ENCODE measurements at regions not wholly inside any gene's neighbourhood (a gene's known extent, or its start where the extent isn't known, plus 50 kb on each side); places are given as distances from the start of the nearest gene placed in this dataset.
"Not testable (repeated sequence)": the region's sequence is repeated elsewhere in the genome, so short reads cannot be mapped to it uniquely, and the experiment has no call there.

DNA sequence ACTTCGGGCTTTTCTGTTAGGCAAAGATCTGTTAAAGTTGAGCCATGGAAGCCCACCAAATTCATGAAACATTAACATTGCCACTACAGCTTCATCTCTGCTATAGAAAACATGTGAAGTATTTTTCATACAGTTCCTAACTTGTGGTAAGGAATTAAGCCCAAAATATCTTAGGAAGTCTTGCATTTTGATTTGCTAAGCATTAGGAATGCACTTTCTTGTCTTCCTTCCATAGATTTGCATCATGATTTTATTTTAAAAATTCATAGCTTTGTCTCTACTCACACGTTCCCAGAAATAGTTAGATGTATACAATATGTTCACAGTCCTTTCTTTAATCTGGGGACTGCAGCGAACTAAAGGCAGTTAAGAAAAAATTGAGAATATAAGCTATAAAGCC, 325.6 kb downstream of the CENPW start:
- no peak for DNase-seq (ENCODE audit: low read depth, low spot score)

DNA sequence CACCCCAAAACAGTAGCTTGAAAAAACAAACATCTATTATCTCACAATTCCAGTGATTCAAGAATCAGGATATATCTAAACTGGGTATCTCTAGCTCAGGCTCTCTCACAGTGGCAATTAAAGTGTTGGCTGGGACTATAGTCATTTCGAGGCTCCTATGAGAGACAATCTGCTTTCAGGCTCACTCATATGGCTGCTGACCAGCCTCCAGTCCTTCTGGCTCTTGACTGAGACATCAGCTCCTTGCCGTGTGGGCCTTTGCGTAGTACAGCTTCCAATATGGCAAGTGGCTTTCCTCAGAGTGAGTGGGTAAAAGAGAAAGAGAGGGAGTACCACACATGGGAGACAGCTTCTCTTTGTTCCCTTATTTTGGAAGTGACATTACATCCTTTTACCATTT, 327.2 kb downstream of the CENPW start:
- DNase-seq (ENCODE audit: low read depth, low spot score): no peak

DNA sequence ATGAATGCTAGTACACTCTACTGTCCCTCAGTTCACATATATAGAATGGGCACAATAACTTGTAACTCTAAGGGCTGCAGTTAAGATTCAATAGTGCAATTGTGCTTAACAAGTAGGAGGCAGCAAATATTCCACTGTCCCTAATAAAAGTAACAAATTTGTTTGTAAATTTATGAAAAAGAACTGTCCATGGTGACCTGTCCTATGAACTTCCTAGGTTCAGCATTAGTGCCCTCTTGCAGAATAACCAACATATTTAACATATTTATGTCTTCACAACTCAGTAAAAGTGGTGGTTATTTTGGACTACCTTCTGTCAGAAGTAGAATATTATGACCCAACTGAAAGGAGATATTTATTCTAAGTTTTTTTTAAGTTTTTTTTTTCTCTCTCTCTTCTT, 327.8 kb downstream of the CENPW start:
- no peak for DNase-seq (ENCODE audit: low read depth, low spot score)

DNA sequence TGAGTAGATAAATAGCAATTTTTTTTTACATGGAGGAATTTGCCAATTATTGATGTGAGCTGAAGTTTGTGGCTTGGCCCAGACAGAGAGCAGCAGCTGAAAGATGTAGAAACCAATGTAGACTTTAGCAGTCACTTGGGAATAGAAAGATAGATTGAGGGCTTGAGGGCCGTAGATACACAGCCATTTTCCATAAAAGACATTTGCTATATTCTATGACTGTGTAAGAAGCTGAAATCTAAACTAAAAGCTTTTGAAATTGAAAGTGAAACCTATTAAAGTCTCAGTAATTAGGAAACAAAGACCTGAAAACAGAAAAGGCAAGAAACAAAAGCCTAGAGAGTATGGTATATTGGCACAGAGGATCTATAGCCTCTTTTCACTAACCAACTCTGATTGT, 332.7 kb downstream of the CENPW start:
- no peak for DNase-seq (ENCODE audit: low read depth, low spot score)

DNA sequence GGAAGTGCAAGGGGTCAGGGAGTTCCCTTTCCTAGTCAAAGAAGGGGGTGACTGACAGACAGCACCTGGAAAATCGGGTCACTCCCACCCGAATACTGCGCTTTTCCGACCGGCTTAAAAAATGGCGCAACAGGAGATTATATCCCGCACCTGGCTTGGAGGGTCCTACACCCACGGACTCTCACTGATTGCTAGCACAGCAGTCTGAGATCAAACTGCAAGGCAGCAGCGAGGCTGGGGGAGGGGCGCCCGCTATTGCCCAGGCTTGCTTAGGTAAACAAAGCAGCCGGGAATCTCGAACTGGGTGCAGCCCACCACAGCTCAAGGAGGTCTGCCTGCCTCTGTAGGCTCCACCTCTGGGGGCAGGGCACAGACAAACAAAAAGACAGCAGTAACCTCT, 333.8 kb downstream of the CENPW start:
- DNase-seq (ENCODE audit: low read depth, low spot score): not testable (repeated sequence)

DNA sequence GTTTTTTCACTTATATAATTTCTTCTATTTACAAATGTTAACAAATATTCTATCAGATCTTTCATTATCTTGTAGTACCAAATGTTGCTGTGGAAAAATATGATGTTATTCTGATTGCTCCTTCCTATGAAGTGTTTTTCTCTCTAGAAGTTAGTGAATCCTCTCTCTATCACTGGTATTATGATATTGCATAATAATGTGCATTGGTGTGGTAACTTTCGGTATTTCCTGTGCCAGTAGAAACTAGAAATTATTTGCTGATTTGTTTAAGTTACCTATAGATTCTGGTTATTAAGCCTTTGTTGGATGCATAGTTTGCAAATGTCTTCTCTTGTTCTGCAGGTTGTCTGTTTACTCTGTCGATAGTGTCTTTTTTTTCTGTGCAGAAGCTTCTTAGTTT, 342.5 kb downstream of the CENPW start:
- no peak for DNase-seq (ENCODE audit: low read depth, low spot score)

DNA sequence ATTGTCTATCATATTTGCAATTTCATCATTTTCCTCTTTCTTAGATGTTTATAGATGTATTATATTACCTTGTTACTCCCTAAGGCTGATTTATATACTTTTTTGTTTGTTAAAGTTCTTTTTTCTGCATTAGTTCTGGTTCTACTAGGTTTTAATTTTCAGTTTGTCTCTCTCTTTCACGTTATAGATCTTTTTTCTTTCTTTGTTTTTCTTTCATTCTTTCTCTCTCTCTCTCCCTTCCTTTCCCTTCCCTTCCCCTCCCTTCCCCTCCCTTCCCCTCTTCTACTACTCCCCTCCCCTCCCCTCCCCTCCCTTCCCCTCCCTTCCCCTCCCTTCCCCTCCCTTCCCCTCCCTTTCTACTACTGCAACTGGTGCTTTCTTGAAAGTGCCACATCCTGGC, 345.3 kb downstream of the CENPW start:
- no peak for DNase-seq (ENCODE audit: low read depth, low spot score)

DNA sequence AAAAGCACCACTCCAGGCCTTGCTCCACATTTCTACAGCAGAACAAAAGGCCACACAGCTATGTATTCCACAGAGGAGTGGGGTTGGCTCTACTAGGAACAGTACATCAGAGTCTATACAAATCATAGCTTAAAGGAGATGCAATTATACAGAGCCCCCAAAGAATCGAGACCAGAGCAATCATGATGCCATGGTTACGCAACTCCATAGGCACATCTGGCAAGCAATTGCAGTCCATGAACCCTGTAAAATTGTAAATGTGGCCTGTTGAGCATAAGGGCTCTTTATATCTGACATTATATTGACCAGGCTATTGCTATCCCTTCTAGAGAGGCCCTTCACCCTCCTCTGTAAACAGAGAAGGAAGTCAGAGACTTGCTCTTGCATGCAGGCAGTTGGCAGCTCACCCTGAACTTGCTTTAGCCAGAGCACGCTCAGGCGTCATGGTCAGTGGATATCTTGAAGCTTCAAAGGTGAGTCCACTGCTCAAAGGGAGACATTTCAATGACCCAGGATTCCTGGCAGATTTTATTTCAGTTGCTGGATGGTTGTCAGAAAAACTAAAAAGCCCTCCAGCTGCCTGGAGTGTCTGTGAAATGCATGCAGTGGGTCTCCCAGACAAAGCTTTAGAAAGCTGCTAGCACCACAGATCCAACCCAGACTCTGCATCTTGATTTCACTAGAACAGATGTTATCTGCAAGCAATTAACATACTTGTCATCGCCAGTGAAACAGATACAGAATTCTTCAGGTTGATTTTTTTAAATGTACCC, 357.2 kb downstream of the CENPW start:
- no peak for DNase-seq (ENCODE audit: low read depth, low spot score)

DNA sequence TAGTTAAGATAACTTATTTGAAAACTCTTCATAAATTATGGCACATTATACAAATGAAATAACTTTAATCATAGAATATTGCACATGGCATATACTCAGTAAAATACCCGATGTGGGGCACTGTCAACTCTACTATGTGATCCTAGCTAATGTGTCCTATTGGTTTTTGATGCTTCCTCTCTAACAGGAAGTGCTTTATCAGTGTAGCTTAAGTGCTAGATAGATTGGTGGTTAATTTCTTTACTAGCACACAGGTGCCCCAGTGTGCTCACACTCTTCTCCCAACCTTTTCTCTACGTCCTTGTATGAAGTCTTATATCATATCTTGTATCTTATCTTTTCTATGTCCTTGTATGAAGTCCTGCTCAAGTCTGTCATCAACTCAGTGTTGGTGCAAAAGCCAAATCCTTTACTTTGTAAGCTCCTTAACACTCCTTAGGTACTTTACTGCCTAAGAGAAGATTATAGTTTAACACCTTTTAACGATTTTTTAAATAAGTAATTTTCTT, 358.9 kb downstream of the CENPW start:
- no peak for DNase-seq (ENCODE audit: low read depth, low spot score)

DNA sequence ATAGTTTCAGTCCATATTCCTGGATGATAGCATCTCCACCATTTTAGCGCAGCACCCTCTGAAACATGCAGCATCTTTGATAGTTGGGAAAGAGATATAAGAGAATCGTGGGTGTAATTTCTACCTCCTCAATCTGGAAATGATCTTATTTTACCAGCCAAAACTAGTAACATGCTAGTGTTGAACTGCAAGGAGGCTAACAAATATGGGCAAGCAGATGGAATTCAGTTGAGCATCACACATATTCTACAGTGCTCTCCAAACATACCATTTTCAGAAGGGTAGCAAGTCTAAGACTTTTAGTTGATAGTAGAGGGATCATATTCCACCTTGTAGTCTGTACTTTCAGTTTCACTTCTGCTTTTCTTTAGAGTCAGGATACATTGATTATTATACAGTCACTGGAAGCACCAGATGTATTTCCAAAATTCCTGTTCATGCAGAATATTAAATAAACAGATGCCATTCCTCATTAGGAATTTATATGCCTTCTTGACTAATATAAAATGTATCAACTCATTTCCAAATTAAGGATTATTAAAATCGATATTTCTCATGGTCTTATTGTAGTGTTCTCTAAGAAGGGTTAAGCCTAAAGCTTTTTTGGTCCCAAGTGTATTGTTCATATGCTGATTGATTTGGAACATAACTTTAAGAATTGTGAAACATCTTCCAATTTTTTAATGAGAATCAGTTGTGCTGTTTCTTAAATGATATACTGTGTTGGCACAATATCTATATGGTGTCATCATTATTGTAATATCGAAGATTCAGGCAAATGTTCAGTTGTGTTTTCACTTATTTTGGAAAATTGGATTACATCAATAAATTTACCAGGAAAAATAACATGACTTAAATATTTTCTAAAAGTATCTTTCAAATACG, 362.0 kb downstream of the CENPW start:
- no peak for DNase-seq (ENCODE audit: low read depth, low spot score)

DNA sequence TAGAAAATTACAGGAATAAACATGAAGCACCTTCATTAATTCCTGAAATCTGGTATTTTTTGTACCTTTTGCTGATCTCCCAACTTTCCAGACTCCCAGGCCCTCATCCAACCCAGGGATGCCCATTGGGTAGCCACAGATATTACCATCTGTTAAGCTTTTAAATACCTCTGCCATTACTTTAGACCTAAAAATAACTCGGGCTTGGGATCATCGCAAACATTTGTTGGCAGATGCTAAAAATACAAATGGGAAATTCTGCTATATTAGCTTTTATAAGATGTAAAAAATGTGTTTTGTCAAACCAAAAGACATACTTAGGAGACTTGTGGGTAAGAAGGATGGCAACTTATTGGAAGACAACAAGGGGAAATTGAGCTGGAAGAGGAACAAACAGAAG, 376.1 kb downstream of the CENPW start:
- no peak for DNase-seq (ENCODE audit: low read depth, low spot score)

DNA sequence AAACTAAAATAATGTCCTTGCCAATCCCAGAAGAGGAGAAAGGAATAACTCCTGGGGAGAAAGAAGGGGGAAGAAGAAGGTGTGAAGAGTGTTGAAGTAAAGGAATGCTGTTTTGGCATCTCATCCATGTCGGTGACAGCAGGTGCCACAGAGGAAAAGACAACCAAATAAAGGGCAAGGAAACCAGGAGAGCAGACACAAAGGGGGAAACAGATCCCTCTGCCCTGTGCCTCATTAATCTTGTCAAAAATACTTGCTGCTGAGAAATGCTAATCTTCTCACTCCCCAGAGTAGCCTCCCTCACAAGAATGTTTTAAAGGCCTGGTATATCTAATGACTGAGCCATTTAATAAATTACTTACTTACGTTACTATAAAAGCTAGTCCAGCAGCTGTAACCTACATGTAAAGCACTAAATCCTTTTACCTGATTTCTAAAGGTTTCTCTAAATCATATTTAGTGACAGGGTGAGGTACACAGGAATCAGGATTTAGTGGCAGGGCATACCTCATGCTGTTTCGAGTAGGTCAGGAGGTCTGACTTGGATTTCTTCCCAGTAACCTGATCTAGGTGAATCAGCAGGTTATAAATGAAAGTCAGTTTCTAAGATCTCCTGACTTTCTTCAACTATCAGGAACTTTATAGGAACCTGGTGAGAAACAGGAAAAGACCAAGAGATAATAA, 377.1 kb downstream of the CENPW start:
- DNase-seq (ENCODE audit: low read depth, low spot score): no peak

DNA sequence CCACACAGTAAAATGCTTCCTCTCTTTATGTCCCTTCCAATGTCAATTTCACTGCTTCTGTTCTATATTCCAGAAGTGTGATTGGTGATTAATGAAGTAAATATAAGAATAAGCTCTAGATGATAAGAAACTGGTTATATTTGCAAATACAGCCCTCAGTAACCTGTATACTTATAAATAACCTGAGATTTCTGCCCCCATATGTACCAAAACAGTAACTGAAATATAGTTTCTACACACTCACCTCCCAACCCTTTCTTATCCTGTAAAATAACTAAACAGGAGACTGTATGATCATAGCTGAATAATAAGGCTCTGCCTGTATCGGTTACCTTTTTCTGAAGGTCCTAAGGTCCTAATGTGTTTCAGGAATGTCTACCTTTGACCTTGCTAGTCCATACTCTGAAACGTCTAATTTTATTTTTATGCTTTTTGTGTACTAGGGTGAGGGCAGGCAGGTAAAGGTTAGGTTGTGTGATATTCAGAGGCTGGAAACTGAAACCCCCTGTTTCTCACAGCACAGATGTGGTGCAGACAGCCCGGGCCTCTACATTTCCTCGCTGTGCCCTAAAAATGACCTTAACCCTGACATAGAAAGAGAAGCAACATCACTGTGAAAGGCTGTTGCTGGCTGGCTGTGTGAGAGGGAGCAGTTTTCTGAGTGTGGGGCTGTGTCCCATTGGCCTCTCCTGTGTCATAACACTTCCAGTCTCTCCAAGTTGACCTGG, 378.8 kb downstream of the CENPW start:
- no peak for DNase-seq (ENCODE audit: low read depth, low spot score)

DNA sequence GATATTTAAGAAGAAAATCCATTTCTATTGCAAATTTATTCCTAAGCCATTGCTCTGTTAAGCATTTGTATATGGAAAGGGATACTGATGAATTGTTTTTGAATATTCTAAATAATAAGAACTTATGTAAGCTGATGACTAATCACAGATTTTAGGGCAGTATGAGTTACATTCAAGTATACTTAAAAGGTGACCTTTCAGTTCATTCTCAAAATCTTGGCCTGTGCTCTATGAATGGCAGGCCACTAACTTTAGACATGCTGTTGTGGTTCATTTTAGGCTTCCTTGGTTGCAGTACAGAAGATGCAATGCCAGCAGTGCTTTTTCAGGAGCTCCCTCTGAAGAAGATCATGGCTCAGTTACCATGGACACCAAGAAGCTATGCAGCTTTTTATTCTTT, 380.4 kb downstream of the CENPW start:
- no peak for DNase-seq (ENCODE audit: low read depth, low spot score)

DNA sequence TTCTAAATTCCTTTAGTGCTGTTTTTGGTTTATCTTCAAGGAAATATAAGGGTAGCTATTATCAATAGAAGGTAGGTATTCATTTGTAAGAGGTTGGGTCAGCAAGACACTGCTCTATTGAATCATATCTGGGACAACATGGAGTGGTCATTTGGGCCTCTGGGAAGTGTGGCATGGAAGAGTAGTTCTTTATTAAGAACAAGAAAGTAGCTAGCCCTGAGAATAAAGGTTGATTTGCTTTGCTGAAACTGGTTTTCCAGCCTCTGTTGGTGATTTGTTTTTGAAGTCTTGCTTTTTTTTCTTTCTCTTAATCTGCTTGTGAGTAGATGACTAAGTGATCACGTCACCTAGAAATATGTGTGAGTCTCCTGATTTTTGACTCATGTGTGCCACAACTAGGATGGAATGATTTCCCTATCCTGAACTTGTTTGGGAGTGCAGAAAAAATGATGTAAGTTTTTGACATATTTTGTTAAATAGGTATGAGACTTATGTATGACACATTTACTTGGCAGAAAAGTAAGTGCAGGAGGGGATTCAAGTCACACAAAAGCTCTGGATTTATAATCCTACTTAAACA, 381.8 kb downstream of the CENPW start:
- no peak for DNase-seq (ENCODE audit: low read depth, low spot score)

DNA sequence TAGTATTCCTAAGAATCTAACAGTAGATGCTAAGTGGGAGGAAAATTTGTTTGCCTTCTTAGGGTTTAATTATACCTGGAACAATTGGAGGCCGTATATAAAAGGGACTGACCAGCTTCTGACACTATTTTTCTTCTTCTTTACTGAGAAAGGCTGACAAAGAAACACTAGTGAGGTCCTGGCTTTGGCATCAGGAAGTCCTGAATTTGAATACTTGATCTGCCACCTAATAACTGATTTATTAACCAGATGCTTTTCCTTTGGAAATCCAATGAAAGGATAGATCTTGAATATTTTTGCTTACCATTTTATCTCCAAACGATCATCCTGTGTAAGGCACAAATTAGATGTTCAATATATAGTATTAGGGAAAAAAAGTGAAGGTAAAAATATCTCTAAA, 382.5 kb downstream of the CENPW start:
- no peak for DNase-seq (ENCODE audit: low read depth, low spot score)

DNA sequence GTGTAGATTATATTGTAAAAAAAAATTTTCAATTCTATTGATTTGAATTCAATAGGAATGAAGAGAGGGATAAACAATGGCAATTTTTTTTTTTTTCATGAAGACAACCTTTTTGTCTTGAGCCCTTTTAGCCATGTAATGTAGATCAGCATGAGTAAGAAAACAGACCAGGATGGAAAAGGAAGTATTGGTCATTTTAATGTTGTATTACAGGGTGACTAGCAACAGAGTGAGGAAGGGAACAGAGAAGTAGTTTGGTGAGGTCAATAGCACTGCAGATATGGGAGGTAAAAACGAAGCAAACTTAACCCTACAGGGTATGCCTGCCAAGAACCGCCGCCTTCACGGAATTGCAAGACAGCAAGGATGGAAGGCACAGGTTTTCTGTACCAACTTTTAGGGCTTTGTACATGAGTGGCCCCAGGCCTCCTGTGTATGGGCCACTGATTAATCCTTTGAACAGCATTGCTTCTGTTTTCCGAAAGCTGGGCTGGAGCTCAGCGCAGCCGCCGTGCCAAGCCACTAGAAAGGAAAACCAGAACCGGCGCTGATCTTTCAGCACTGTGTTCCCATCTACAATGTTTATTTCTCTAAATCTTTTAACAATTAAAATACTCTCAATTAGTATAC, 383.7 kb downstream of the CENPW start:
- DNase-seq (ENCODE audit: low read depth, low spot score): no peak

DNA sequence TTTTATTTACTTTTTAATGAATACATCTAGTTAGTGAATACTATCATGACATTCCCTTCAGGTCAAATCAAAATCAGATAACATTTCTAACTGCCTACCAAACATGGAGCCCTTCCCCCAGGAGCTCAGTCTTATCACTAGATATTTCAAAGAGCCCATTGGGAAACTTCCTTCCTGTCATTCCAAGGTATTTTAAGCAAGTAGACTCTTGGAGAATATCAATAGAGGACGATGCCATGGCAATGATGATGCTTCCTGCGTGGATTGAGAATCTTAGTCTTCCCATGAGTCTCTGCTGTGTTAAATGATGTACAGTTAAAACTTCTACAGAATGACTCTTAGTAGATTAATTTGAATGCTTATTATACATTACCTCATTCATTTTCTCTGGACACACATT, 384.9 kb downstream of the CENPW start:
- DNase-seq (ENCODE audit: low read depth, low spot score): no peak

DNA sequence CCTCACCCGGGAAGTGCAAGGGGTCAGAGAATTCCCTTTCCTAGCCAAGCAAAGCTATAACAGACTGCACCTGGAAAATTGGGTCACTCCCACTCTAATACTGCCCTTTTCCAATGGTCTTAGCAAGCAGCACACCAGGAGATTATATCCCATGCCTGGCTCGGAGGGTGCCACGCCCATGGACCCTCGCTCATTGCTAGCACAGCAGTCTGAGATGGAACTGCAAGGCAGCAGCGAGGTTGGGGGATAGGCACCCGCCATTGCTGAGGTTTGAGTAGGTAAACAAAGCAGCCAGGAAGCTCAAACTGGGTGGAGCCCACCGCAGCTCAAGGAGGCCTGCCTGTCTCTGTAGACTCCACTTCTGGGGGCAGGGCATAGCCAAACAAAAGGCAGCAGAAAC, 386.5 kb downstream of the CENPW start:
- not testable (repeated sequence) for DNase-seq (ENCODE audit: low read depth, low spot score)

DNA sequence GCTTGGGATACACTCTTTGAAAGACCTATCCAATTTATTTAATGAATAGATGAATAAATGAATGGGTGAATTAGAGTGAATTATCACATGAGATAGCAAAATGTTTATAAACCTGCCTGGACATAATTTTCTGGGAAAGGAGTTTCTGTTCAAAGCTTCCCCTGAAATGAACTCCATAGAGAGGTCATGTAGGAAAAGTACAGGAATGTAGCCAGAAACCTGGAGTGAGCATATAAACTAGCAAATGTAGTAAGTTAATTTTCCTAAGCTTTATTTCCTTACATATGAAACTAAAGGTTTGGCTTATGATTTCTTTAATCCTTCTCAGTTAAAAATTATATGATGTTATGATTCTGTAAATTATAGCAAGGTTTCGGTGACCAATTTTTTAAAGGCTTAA, 380.3 kb upstream of the RSPO3 start:
- no peak for DNase-seq (ENCODE audit: low read depth, low spot score)

DNA sequence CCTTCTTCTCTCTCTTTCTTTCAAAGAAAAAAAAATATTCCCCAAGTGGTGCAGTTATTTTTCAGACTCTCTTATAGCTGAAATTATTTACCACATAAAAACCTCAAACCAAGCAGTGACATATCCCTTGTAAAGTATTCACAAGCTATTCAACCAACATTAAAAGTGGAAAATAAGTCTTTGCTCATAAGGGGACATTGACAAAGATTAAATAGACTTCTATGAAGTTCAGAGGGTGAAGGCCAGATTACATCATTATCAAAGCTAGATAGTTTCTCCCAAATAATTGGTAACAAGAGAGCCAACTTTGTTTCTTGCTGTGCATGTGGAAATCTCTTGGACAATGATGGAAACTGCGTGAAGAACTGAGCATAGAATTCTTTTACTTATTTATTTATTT, 379.8 kb upstream of the RSPO3 start:
- no peak for DNase-seq (ENCODE audit: low read depth, low spot score)
